VCaP (cell line): ENCODE measurements at regions not wholly inside any gene's neighbourhood (a gene's known extent, or its start where the extent isn't known, plus 50 kb on each side); places are given as distances from the start of the nearest gene placed in this dataset.

Experiments
- H3K27ac ChIP-seq: fragments of 450-650 bp; 2 replicates; pipeline ENCODE4 v1.5.1; 2017
- CTCF ChIP-seq: fragments of 450-650 bp; conservative IDR thresholded peaks from 2 replicates; pipeline ENCODE4 v1.5.1; 2017; ENCODE audit warnings: mild to moderate bottlenecking, moderate library complexity

DNA sequence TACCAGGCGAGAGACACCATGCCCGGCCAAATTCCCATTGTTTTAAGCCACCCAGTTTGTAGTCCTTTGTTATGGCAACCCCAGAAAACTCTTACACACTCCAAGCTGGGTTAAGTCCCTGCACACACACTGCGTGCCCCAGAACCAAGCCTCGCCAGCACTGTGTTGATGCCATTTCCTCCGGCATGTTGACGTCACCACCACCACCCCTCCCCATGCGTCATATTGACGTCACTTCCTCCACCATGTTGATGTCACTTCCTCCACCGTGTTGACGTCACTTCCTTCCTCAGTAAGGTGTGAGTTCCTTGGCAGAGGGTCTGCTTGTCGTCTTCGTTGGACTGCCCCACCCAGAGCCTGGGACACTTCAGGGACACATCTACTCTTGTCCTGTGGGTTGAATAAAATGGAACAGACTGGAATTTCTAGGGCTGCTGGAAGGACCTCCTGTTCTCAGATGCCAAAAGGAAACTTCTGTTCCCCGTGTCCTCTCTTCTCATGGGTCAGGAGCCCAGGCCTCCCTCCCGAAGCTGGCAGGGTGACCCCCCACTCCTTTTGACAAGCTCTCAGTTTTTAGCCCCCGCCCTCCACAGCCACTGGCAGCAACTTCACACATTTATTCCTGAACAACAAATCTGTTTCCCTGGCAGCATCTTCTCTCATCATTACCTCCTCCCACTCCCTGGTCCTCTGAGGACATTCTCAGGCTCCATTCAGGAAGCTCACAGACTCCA, 643.3 kb downstream of the NPHP4 start:
- H3K27ac ChIP-seq, result no peak overlapping the region
- TF ChIP-seq CTCF, result no peak

- TF ChIP-seq CTCF, result no peak
- no peak overlapping the region for H3K27ac ChIP-seq
These were observed 644.5 kb downstream of the NPHP4 start for GRCh38 chr1:5347726-5348125.

DNA sequence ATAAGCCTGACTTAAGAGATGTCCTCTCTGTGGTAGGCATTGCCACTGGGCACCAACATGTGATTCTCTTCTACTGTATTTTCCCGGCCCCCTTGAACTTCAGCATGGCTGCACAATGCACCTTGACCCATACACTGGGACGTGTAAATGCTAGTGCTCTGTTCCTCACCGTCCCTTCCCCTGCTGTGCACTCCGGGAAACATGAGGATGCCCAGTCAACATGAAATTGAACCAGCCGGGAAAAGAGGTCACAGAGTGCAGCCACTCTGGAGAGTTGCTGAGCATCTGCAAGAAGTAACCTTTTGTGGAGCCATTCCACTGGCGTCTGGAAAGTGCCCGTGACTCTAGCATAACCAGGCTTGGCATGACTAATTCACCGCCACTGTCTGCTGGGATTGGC, 646.7 kb downstream of the NPHP4 start:
- no peak for TF ChIP-seq CTCF
- H3K27ac ChIP-seq, result no peak overlapping the region

GRCh38 chr1:5343256-5344020, 648.8 kb downstream of the NPHP4 start:
- TF ChIP-seq CTCF, result no peak
- no peak overlapping the region for H3K27ac ChIP-seq

GRCh38 chr1:5342830-5343229, 649.4 kb downstream of the NPHP4 start:
- no peak overlapping the region for H3K27ac ChIP-seq
- TF ChIP-seq CTCF, result no peak

GRCh38 chr1:5342172-5342571, 650.1 kb downstream of the NPHP4 start:
- H3K27ac ChIP-seq, result no peak overlapping the region
- TF ChIP-seq CTCF, result no peak

DNA sequence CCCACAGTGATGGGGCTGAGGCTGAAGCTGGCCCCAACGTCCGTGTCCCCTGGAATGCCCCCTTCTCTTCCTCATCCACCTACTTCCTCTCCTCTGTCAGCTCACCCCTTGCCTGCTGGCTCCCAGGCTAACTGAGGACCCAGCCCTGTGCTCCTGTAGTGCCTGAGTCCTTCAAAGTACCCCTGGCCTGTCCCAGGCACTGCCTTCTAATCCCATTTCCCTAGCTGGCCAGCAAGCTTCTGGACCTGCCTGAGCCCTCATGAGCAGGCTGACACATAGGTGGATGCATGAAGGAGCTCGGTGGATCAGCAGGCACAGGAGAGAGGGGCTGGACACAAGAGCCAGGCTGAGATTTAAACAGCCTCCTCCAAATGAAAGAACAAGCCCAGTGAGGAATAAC, 650.8 kb downstream of the NPHP4 start:
- no peak for TF ChIP-seq CTCF
- H3K27ac ChIP-seq, result no peak overlapping the region
